SH-SY5Y (cell line): ENCODE measurements at regions not wholly inside any gene's neighbourhood (a gene's known extent, or its start where the extent isn't known, plus 50 kb on each side); places are given as distances from the start of the nearest gene placed in this dataset.

Experiments
- GATA2 ChIP-seq: IDR thresholded peaks from 2 replicates; pipeline ENCODE4 v1.6.1; 2011; ENCODE audit warnings: mild to moderate bottlenecking, low read depth, low read length
- GATA3 ChIP-seq: IDR thresholded peaks from 2 replicates; pipeline ENCODE4 v1.6.1; 2011; ENCODE audit warnings: low read depth, mild to moderate bottlenecking, low read length, moderate library complexity

GRCh38 chr2:48210189-48210588, 104.3 kb upstream of the FOXN2 start:
- TF ChIP-seq GATA2 (no peak), GATA3 (no peak)
